Right ventricle myocardium superior (tissue), 1 donor: ENCODE measurements at regions not wholly inside any gene's neighbourhood (a gene's known extent, or its start where the extent isn't known, plus 50 kb on each side); places are given as distances from the start of the nearest gene placed in this dataset.
A peak's percentile ranks its signal among the peaks of the same experiment; 100 is the strongest.
"Not testable (repeated sequence)": the region's sequence is repeated elsewhere in the genome, so short reads cannot be mapped to it uniquely, and the experiment has no call there.

Source experiments
- ATAC-seq: fragments of 200-7000 bp; cut with Tn5 transposase; one replicate; pipeline ENCODE4 v1.9.1; 2020; ENCODE audit warnings: mild to moderate bottlenecking; ENCODE audit not compliant: poor library complexity
- DNase-seq: peaks from one replicate; pipeline ENCODE4 v3.0.0-alpha.2; 2020
- intact Hi-C: fragments of 100-400 bp; cut with DNase I; formaldehyde crosslinking; loops from one replicate; pipeline ENCODE4 v1.11.2; 2022
- donor health status: DM: no; HTN: yes; CAD: no; lungs with severe emphysema.

DNA sequence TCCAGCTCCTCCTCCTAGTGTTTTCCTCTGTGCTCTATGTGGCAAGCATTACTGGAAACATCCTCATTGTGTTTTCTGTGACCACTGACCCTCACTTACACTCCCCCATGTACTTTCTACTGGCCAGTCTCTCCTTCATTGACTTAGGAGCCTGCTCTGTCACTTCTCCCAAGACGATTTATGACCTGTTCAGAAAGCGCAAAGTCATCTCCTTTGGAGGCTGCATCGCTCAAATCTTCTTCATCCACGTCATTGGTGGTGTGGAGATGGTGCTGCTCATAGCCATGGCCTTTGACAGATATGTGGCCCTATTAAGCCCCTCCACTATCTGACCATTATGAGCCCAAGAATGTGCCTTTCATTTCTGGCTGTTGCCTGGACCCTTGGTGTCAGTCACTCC lies 64.0 kb downstream of the OR4F15 start:
- DNase-seq, ATAC-seq, intact Hi-C loops: not testable (repeated sequence)

DNA sequence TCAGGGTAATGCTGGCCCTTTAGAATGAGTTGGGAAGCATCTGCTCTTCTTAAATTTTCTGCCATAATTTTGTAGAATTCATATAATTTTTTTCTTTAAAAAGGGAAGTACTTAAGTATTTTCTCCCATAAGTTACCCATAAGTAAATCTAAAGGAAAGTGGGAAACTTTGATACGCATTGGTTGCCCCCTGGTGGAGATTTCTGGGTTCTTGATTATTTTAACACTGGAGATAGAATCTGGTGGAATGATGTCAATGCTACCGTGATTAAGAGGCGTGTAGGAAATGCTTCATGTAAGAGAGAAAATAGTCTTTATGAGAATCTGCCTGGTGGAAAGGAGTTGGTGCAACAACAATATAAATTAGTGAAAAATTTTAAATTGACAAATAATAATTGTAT lies 65.6 kb downstream of the OR4F15 start:
- intact Hi-C loops, ATAC-seq, DNase-seq: not testable (repeated sequence)

DNA sequence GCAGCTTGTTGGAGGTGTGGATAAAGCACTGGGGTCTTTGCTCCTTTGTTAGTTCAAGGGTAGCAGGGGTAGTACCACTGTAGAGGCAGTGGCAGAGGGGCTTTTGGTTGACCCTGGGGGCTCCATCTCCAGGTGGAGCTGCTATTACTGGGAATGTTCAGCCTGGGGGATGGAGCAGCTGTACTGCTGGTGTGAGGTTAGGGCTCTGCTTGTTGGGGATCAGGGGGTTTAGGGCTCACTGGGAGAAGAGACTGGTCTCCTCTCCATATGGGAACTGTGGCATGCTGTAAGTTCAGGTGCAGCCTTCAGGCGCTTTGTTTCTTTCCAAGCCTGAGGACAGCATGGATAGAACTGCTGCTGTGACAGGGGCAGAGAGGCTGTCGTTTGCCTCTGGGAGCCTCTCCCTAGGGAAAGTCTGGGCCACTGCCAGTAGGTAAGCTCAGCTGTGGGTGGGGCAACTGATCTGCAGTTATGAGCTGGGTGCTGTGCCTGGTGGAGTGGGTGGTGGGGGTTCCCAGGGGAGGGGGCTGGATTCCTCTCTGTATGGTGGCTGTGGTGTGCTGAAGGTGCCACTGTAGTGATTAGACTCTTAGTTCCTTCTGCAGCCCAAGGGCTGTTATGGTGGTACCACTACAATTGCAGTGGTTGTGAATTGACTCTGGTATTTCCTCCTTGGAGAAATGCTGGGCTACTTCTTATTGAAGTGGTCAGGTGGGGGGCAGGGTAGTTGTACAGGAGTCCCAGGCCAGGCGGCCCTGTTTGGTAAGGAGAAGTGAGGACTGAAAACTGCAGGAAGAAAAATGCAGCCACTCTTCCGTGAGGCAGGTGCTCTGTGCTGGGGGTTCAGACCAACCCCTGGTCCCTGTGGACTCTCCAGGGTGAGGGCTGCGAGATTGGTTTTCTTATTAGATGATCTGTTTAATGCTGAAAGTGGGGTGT lies 100.6 kb downstream of the OR4F15 start:
- intact Hi-C loops, ATAC-seq: not testable (repeated sequence)
- peak; percentile 15 for DNase-seq

DNA sequence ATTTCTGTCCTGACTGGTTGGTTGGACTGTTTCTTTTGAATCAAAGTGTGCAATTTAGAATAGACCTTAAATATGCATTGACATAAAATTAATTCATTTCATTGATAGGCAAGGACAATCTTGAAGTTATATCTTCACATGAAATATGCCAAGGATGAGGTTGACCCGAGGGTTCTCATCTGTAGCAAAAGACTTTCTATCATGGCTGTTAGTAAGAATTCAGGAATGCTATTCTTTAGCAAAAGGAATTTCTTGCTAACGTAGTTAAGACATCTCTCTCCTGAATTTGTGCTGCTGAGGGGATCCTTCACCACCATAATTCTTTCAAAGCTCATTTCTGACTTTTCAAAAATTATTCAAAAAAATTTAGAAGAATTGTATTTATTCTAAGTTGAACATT lies 112.6 kb downstream of the OR4F15 start:
- DNase-seq, ATAC-seq, intact Hi-C loops: not testable (repeated sequence)

DNA sequence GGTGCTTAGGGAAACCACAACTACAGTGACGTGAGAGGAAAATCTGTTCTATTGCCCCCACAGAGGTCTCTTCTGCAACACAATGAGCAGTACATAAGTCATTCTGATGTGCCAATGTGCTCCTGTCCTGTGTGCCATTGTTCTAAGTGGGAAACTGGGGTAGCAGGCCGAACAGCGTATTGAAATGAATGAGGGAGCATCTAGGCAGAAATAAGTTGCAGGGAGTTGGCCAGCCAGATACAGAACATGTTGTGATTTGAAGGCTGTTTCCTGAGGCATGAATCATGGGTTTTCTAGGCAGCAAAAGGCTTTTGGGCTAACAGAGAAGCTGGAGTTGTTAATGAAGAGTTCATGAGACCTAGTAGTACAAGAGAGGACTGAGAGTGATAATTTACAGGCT lies 122.5 kb downstream of the OR4F15 start:
- DNase-seq, intact Hi-C loops, ATAC-seq: not testable (repeated sequence)

DNA sequence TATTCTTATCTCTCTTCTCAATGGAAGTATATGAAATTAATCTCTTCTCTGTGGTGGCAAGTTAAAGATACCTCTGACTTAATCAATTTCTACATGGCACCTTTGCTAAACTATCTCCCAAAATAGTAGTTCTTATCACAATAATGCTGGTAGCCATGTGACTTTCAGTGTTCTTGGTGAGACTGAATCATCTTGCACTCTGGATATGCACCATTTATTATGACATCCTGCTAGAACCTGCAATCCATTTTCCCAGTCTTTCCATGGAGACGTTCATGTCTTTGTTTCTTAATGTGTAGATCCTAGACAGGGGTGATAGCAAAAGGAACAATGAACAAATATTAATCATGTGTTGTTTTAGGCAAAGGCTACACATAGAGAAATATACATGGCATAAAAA lies 125.4 kb downstream of the OR4F15 start:
- intact Hi-C loops, DNase-seq, ATAC-seq: not testable (repeated sequence)

DNA sequence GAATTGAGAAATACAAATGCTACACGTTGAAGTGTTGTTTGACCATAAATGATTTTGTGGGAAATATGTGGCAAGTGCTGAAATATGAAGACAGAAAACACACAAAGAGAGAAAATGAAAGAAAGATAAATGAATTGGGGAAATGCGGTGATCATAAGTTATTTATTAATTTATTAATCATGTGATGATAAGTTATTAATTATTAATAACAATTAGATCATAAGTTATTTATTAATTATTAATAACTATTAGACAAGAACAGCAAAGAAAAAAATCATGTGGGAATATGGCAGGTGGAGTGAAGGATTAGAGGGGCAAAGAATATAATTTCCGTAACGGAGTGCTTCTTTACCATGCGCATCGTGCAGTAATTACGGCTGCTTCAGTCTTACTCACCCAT lies 126.6 kb downstream of the OR4F15 start:
- ATAC-seq, intact Hi-C loops, DNase-seq: not testable (repeated sequence)

DNA sequence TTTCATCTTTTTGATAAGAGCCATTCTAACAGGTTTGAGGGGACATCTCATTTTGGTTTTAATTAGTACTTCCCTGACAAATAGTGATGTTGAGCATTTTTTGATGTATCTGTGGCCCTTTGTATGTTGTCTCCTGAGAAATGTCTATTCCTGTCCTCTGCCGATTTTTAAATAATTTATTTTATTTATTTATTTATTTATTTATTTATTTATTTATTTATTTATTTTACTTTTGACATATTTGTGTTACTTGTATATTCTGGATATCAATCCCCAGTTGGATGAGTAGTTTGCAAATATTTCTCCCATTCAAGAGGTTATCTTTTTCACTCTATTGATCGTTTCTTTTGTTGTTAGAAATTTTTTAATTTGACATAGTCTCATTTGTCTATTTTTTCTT lies 133.9 kb downstream of the OR4F15 start:
- intact Hi-C loops, DNase-seq, ATAC-seq: not testable (repeated sequence)

DNA sequence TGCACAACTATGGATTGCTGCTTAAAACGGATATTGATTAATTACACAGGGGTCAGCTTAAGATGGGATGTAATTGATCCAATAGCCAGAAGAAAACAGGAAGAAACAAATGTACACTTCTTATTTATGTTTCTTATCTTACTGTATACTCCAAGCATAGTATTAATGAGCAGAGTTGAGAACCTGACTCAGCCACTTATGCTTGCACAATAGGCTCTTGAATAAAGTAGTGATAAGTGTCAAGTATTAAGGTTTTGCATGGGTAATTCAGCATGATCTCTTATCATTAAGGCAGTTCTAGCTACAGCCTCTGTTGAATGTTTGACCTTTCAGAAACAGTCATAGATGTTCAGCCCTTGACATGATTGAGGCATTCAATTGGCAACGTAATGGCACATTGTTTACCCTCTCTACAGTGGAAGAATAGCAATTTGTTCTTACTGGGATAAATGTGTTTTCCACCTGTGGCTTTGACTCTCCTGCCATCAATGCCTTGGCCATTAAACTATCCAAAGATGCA lies 136.5 kb downstream of the OR4F15 start:
- not testable (repeated sequence) for ATAC-seq

DNA sequence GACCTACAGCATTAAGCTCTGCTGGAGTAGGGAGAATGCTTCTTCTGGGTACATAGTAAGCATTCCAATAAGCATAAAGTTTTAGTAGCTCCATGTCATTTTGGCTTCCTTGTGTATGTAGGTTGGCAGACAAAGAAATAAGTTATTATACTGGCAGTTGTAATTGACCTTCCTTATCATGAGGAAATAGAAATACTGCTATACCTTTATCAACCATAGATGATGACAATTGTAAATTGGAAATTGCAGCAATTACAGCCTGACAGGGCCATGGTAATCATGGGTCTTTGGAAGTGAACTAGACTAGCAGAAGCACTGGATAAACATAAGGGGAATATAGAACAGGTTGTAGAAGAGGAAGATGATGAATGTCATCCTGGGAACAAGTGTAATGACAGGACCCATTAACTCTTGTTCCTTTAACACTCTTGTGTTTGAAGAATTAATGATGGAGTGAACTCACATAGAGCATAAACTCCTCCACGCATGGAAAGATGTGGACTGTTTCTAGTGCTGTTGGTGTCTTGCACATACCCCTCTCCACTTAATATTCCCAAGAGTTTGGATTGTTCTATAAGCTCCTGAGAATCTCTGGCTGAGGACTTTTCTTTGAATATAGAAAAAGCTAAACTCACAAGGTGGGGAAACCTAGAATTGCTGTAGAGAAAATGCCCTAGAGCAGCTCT lies 137.5 kb downstream of the OR4F15 start:
- DNase-seq, intact Hi-C loops, ATAC-seq: not testable (repeated sequence)

More for the DNA sequence above, 136.5 kb downstream of the OR4F15 start:
- intact Hi-C loops, DNase-seq: not testable (repeated sequence)

DNA sequence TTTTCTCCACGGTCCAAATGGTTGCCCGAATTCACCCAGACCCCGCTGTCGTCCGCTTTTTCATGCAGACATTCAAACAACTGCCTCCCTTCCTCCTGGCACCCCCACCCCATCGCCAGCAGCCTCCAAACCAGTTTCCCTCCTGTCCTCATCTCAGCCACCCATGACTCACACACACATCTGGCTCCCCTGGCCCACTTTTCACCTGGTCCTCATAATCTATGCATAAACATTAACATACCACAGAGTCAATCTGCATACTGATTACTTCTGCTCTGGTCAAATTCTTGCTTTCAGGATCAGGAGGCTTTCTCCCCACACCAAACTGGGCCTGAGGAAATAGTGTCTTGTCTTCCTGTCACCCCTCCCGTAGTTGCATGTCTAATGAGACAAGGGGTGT lies 142.0 kb downstream of the OR4F15 start:
- intact Hi-C loops, ATAC-seq, DNase-seq: not testable (repeated sequence)

DNA sequence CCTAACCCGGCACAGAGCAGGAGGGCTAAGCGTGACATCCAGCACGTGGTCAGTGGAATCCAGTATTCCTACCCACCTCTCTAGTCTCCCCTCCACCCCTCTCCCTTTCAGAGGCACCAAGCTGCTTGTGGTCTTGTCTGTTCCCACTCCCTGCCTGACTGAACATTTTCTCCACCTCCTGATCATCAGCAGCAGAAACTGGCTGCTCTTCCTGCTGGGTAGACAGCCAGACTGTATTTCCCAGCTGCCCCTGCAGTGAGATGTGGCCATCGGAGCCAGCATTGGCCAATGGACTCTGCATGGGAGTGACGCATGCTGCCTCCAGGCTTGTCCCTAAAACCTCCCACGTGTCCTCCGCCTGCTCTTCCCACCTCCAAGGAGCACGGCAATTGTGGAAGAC lies 143.8 kb downstream of the OR4F15 start:
- ATAC-seq, DNase-seq, intact Hi-C loops: not testable (repeated sequence)

DNA sequence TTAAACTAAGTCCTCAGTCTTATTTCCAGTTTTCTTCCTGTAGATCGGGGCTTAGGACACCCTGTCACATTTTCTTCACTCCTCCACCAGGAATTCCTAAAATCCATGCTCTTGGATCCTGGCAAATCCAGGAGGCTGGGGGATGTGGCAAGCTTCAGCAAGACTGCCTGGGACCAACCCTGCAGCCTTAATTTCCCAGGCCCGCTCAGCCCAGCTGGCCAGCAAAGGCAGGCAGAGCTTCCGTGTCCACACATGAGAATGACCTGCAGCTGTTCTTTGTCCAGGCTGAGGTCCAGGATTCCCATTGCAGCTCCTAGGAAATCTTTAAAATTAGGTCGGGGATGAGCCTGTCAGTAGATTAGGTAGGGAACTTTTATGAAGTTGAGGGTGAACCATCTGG lies 146.7 kb downstream of the OR4F15 start:
- intact Hi-C loops, DNase-seq, ATAC-seq: not testable (repeated sequence)

DNA sequence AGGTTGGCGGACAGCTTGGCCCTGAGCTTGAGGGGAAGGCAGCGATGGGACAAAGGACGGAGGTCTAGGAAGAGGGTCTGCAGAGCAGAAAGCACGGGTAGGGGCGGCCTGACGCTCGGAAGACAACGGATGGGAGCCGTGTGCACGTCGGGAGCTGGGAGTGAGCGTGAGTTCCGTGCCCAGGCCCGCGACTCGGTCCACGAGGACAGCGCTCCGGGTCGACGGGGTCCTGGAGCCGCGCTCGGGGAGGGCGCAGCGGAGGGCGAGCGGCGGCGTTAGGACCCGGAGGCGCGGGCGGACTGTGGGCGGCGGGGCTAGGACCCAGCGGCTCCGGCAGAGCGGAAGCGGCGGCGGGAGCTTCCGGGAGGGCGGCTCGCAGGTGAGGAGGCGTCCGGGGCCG lies 149.3 kb downstream of the OR4F15 start:
- ATAC-seq, DNase-seq, intact Hi-C loops: not testable (repeated sequence)

DNA sequence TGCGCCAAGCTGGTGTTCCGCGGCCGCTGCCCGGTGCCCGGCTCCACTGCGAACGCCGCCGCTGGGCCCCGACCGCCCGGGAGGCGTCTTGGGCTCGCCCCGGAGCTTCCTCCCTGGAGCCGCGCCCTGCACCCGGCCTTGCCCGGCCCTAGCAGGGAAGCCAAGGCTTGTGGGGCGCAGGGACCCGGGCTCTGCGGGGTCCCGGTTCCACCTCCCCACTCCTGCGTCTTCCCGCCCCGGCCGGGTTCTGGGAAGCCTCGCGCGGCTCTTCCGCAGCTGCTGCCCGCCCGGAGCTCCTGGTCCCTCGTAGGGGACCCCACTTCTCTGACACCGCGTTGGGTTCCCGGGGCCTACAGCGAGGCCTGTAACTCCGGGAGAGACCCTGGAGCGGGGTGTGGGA lies 149.8 kb downstream of the OR4F15 start:
- intact Hi-C loops, result not testable (repeated sequence)

DNA sequence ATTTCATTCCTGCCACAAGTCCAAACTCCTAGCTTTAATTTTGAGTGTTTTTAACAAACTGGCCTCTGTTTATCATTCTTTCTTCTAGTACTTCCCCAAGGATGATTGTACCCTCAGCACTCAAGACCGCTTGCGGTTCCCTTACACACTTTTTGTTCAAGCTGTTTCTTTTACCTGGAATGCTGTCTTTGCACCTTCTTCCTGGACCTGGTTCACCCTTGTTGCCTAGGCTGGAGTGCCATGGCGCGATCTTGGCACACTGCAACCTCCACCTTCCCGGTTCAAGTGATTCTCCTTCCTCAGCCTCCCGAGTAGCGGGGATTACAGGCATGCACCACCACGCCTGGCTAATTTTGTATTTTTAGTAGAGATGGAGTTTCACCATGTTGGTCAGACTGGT lies 151.7 kb downstream of the OR4F15 start:
- ATAC-seq, DNase-seq, intact Hi-C loops: not testable (repeated sequence)

More for the DNA sequence above, 149.8 kb downstream of the OR4F15 start:
- not testable (repeated sequence) for DNase-seq, ATAC-seq

DNA sequence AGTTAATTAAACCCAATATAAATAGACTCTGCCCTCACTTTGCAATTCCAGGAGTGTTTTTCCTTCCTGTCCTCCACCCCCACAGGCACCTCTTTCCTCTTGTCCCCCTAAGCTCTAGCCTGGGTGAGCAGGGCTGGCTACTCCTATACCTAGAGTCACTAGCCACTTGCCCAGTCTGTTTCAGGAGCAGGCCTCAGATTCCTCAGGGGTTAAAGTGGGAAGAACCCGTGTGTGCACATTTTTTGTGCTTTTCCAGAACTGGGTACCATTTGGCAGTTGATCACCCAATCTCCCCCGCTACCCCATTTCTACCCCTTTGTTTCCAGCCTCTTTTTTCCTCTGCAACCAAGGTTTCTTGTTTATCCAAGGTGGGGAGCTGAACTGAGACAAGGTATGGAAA lies 153.4 kb downstream of the OR4F15 start:
- ATAC-seq, DNase-seq, intact Hi-C loops: not testable (repeated sequence)

DNA sequence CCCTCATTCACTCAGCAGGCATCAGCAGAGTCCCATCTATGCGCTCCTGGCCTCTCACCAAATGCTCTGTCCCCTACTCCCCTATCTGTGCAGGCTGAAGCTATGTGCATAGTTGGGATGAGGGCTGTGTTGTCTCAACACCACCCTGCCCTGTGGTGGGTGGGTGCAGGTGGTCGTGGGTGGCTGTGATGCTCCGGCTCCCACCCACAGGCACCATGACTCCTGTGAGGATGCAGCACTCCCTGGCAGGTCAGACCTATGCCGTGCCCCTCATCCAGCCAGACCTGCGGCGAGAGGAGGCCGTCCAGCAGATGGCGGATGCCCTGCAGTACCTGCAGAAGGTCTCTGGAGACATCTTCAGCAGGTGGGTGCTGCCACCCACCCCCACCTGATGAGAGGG lies 153.9 kb downstream of the OR4F15 start:
- DNase-seq, result peak; percentile 29
- intact Hi-C loops, ATAC-seq: not testable (repeated sequence)

DNA sequence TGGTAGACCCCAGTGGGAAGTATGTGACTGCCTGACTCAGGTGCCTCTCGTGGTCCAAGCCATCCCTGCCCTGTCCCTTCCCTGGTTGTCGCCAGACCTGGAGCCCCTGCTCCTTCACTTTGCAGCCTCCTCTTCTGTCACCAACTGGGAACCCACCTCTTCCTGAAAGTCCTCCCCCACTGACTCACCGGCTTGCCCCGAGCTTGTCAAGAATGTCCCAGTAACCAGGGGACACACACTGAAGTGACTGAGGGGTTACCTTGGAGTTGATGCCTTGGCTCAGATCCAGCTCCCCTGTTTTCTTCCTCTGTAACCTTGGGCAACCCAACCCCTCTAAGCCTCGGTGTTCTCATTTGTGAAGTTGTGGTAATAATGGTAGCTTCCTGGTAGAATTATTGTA lies 155.4 kb downstream of the OR4F15 start:
- ATAC-seq, intact Hi-C loops: not testable (repeated sequence)
- peak; percentile 24 for DNase-seq
